HEK293 (cell line): ENCODE measurements at regions not wholly inside any gene's neighbourhood (a gene's known extent, or its start where the extent isn't known, plus 50 kb on each side); places are given as distances from the start of the nearest gene placed in this dataset.

Experiments
- CTCF ChIA-PET: fragments of 350-600 bp; formaldehyde crosslinking; extraction: SDS; loops from one replicate; lab custom pipeline; 2021; ENCODE audit warnings: antibody characterized with exemption; lab: Yijun Ruan, JAX
- POLR2A ChIA-PET: fragments of 300-600 bp; formaldehyde crosslinking; extraction: SDS; loops from one replicate; lab custom pipeline; 2020; ENCODE audit warnings: antibody characterized with exemption, inconsistent platforms; lab: Yijun Ruan, JAX
- H3K27ac ChIP-seq: fragments of 200-500 bp; sonication (Bioruptor generic); 2 replicates; pipeline ENCODE4 v1.5.1; 2014; ENCODE audit warnings: low read depth, low read length, control low read depth, inconsistent platforms; ENCODE audit errors: extremely low read depth
- H3K36me3 ChIP-seq, 2 experiments: fragments of 200-500 bp in 1 of 2; sonication (Bioruptor generic) in 1 of 2; 1 replicate in 1 of 2; 2 replicates in 1 of 2; pipeline ENCODE4 v1.5.1; 2014 to 2017; ENCODE audit warnings: inconsistent platforms in 2 of 2, low read length in 2 of 2; ENCODE audit not compliant: control insufficient read depth in 2 of 2, insufficient read depth in 1 of 2
- H3K4me1 ChIP-seq: fragments of 200-500 bp; sonication (Bioruptor generic); 2 replicates; pipeline ENCODE4 v1.5.1; 2014; ENCODE audit warnings: mild to moderate bottlenecking, low read length, inconsistent platforms; ENCODE audit not compliant: control insufficient read depth, insufficient read depth
- H3K4me3 ChIP-seq: 2 replicates; pipeline ENCODE4 v1.5.1; 2011; ENCODE audit warnings: low read depth, mild to moderate bottlenecking, control low read depth, low read length, moderate library complexity
- H3K9me3 ChIP-seq: fragments of 200-500 bp; sonication (Bioruptor generic); 2 replicates; pipeline ENCODE4 v1.5.1; 2014; ENCODE audit warnings: low read depth, low read length, inconsistent platforms; ENCODE audit not compliant: control insufficient read depth, insufficient read depth
- BCL11A ChIP-seq: fragments of 450-650 bp; formaldehyde crosslinking; IDR thresholded peaks from 2 replicates; pipeline ENCODE4 v1.5.1; 2016; ENCODE audit warnings: low read depth, missing biosample characterization, missing genetic modification characterization
- GLIS1 ChIP-seq: fragments of 450-650 bp; formaldehyde crosslinking; IDR thresholded peaks from 2 replicates; pipeline ENCODE4 v1.5.1; 2016; ENCODE audit warnings: missing biosample characterization, missing genetic modification characterization
- HIC1 ChIP-seq: fragments of 450-650 bp; formaldehyde crosslinking; IDR thresholded peaks from 2 replicates; pipeline ENCODE4 v1.5.1; 2016; ENCODE audit warnings: missing biosample characterization, missing genetic modification characterization
- ZBTB1 ChIP-seq: fragments of 450-650 bp; formaldehyde crosslinking; IDR thresholded peaks from 2 replicates; pipeline ENCODE4 v1.5.1; 2016; ENCODE audit warnings: missing biosample characterization, missing genetic modification characterization
- ZBTB11 ChIP-seq: fragments of 450-650 bp; formaldehyde crosslinking; conservative IDR thresholded peaks from 2 replicates; pipeline ENCODE4 v1.5.1; 2016; ENCODE audit warnings: low read depth, missing biosample characterization, missing genetic modification characterization
- ZBTB8A ChIP-seq: fragments of 450-650 bp; formaldehyde crosslinking; IDR thresholded peaks from 2 replicates; pipeline ENCODE4 v1.5.1; 2016; ENCODE audit warnings: missing biosample characterization, missing genetic modification characterization
- ZNF114 ChIP-seq: fragments of 450-650 bp; formaldehyde crosslinking; IDR thresholded peaks from 2 replicates; pipeline ENCODE4 v1.5.0; 2017; ENCODE audit warnings: missing biosample characterization, missing genetic modification characterization
- ZNF146 ChIP-seq: fragments of 450-650 bp; formaldehyde crosslinking; IDR thresholded peaks from 2 replicates; pipeline ENCODE4 v1.5.1; 2016; ENCODE audit warnings: missing biosample characterization, missing genetic modification characterization
- ZNF169 ChIP-seq: fragments of 450-650 bp; formaldehyde crosslinking; IDR thresholded peaks from 2 replicates; pipeline ENCODE4 v1.5.1; 2016; ENCODE audit warnings: missing biosample characterization, missing genetic modification characterization
- ZNF18 ChIP-seq: fragments of 450-650 bp; formaldehyde crosslinking; IDR thresholded peaks from 2 replicates; pipeline ENCODE4 v1.5.1; 2016; ENCODE audit warnings: missing biosample characterization, missing genetic modification characterization
- ZNF426 ChIP-seq: fragments of 450-650 bp; formaldehyde crosslinking; IDR thresholded peaks from 2 replicates; pipeline ENCODE4 v1.5.1; 2017; ENCODE audit warnings: missing biosample characterization, missing genetic modification characterization, mild to moderate bottlenecking, inconsistent platforms, moderate library complexity
- ZNF510 ChIP-seq: fragments of 450-650 bp; formaldehyde crosslinking; IDR thresholded peaks from 2 replicates; pipeline ENCODE4 v1.5.1; 2018; ENCODE audit warnings: mild to moderate bottlenecking, missing genetic modification characterization, missing biosample characterization; ENCODE audit not compliant: insufficient replicate concordance
- ZNF548 ChIP-seq: fragments of 450-650 bp; formaldehyde crosslinking; IDR thresholded peaks from 2 replicates; pipeline ENCODE4 v1.5.1; 2016; ENCODE audit warnings: missing biosample characterization, missing genetic modification characterization
- ZNF558 ChIP-seq: fragments of 450-650 bp; formaldehyde crosslinking; IDR thresholded peaks from 2 replicates; pipeline ENCODE4 v1.5.1; 2016; ENCODE audit warnings: missing biosample characterization, missing genetic modification characterization
- ZNF600 ChIP-seq: fragments of 450-650 bp; formaldehyde crosslinking; IDR thresholded peaks from 2 replicates; pipeline ENCODE4 v1.5.1; 2016; ENCODE audit warnings: missing biosample characterization, missing genetic modification characterization
- ZNF660 ChIP-seq: fragments of 450-650 bp; IDR thresholded peaks from 2 replicates; pipeline ENCODE4 v1.5.1; 2018; ENCODE audit warnings: missing biosample characterization, mild to moderate bottlenecking, missing genetic modification characterization
- ZNF707 ChIP-seq: fragments of 450-650 bp; formaldehyde crosslinking; IDR thresholded peaks from 2 replicates; pipeline ENCODE4 v1.5.1; 2016; ENCODE audit warnings: missing biosample characterization, missing genetic modification characterization
- ZNF785 ChIP-seq: fragments of 450-650 bp; formaldehyde crosslinking; IDR thresholded peaks from 2 replicates; pipeline ENCODE4 v1.5.1; 2016; ENCODE audit warnings: missing biosample characterization, missing genetic modification characterization
- ZNF837 ChIP-seq: fragments of 450-650 bp; formaldehyde crosslinking; IDR thresholded peaks from 2 replicates; pipeline ENCODE4 v1.5.1; 2016; ENCODE audit warnings: missing biosample characterization, missing genetic modification characterization
- TF ChIP-seq, protein P1 (sequence below): fragments of 450-650 bp; formaldehyde crosslinking; IDR thresholded peaks from 2 replicates; pipeline ENCODE4 v1.5.1; 2017; ENCODE audit warnings: missing biosample characterization, missing genetic modification characterization
- TF ChIP-seq, protein P2 (sequence below): fragments of 450-650 bp; formaldehyde crosslinking; IDR thresholded peaks from 2 replicates; pipeline ENCODE4 v1.5.1; 2016; ENCODE audit warnings: missing biosample characterization, missing genetic modification characterization, borderline replicate concordance
- TF ChIP-seq, protein P3 (sequence below): fragments of 450-650 bp; formaldehyde crosslinking; IDR thresholded peaks from 2 replicates; pipeline ENCODE4 v1.5.1; 2017; ENCODE audit warnings: missing biosample characterization, missing genetic modification characterization
- TF ChIP-seq, protein P4 (sequence below): fragments of 450-650 bp; formaldehyde crosslinking; IDR thresholded peaks from 2 replicates; pipeline ENCODE4 v1.5.1; 2016; ENCODE audit warnings: missing biosample characterization, missing genetic modification characterization

DNA sequence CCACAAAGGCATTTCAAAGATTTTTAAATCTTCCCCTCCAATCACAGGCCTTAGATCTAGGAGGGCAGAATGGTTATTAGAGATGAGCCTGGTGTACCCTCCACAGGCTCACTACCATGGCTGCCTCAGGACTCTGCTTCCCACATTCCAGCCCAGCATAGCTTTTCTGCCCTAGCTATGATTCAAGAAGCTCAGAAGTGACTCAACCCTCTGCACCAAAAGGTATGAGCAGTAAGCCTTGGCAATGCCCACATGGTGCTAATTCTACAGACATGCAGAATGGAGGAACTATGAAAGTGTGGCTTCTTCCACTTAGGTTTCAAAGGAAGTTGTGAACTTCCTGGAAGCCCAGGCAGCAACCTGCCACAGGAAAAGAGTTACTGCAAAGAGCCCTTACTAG is 786.2 kb downstream of the SLITRK6 start:
- Histone ChIP-seq H3K4me3 (no peak overlapping the region), H3K9me3 (no peaks in the 10 kb centered on the region), H3K4me1 (no peaks in the 10 kb centered on the region), H3K27ac (no peak overlapping the region), H3K36me3 (no peaks in the 10 kb centered on the region)
- TF ChIP-seq ZNF510 (tag by site-specific recombination) (no peak), ZNF18 (tag by site-specific recombination) (no peak), ZNF837 (no peak), GLIS1 (no peak), HIC1 (tag by site-specific recombination) (no peak), ZBTB8A (tag by site-specific recombination) (no peak), ZNF600 (no peak), ZNF785 (tag by site-specific recombination) (no peak), ZNF146 (no peak), ZNF169 (tag by site-specific recombination) (no peak), ZNF548 (no peak), ZNF707 (tag by site-specific recombination) (no peak)
- TF ChIP-seq, protein P1, sequence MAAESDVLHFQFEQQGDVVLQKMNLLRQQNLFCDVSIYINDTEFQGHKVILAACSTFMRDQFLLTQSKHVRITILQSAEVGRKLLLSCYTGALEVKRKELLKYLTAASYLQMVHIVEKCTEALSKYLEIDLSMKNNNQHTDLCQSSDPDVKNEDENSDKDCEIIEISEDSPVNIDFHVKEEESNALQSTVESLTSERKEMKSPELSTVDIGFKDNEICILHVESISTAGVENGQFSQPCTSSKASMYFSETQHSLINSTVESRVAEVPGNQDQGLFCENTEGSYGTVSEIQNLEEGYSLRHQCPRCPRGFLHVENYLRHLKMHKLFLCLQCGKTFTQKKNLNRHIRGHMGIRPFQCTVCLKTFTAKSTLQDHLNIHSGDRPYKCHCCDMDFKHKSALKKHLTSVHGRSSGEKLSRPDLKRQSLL = no peak
- TF ChIP-seq, protein P2, sequence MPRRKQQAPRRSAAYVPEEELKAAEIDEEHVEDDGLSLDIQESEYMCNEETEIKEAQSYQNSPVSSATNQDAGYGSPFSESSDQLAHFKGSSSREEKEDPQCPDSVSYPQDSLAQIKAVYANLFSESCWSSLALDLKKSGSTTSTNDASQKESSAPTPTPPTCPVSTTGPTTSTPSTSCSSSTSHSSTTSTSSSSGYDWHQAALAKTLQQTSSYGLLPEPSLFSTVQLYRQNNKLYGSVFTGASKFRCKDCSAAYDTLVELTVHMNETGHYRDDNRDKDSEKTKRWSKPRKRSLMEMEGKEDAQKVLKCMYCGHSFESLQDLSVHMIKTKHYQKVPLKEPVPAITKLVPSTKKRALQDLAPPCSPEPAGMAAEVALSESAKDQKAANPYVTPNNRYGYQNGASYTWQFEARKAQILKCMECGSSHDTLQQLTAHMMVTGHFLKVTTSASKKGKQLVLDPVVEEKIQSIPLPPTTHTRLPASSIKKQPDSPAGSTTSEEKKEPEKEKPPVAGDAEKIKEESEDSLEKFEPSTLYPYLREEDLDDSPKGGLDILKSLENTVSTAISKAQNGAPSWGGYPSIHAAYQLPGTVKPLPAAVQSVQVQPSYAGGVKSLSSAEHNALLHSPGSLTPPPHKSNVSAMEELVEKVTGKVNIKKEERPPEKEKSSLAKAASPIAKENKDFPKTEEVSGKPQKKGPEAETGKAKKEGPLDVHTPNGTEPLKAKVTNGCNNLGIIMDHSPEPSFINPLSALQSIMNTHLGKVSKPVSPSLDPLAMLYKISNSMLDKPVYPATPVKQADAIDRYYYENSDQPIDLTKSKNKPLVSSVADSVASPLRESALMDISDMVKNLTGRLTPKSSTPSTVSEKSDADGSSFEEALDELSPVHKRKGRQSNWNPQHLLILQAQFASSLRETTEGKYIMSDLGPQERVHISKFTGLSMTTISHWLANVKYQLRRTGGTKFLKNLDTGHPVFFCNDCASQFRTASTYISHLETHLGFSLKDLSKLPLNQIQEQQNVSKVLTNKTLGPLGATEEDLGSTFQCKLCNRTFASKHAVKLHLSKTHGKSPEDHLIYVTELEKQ = no peak
- TF ChIP-seq, protein P3, sequence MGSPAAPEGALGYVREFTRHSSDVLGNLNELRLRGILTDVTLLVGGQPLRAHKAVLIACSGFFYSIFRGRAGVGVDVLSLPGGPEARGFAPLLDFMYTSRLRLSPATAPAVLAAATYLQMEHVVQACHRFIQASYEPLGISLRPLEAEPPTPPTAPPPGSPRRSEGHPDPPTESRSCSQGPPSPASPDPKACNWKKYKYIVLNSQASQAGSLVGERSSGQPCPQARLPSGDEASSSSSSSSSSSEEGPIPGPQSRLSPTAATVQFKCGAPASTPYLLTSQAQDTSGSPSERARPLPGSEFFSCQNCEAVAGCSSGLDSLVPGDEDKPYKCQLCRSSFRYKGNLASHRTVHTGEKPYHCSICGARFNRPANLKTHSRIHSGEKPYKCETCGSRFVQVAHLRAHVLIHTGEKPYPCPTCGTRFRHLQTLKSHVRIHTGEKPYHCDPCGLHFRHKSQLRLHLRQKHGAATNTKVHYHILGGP = no peak
- POLR2A ChIA-PET = no interaction called here
- CTCF ChIA-PET = interaction anchor here (0.6 kb wide), 1 partner anchor 812 kb away, joined by 4 read pairs; no protein-coding TSS in a partner anchor

DNA sequence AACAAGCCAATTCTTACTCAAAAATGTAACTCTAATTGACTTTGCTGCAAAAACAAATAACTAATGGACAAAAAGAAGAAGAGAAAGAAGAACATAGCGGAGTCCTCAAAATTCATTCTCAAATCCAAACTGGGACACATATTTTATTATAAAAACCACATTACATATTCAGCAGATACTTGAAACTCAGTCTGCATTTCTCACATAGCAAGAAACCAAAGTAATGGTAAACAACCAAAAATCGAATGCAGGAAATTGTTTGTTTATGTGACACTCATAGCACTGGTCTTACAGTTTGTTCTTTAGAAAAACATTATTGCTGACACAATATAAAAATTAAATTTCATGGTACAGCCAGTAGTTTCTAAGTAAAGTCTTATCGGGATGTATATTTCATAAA is 789.8 kb downstream of the SLITRK6 start:
- POLR2A ChIA-PET = no interaction called here
- TF ChIP-seq ZBTB1 (tag by site-specific recombination) = no peak
- TF ChIP-seq ZNF426 (tag by site-specific recombination) = no peak
- TF ChIP-seq ZNF558 (tag by site-specific recombination) = no peak
- TF ChIP-seq, protein P4, sequence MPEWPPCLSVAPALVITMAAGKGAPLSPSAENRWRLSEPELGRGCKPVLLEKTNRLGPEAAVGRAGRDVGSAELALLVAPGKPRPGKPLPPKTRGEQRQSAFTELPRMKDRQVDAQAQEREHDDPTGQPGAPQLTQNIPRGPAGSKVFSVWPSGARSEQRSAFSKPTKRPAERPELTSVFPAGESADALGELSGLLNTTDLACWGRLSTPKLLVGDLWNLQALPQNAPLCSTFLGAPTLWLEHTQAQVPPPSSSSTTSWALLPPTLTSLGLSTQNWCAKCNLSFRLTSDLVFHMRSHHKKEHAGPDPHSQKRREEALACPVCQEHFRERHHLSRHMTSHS (tag by site-specific recombination) = no peak
- no peak for TF ChIP-seq BCL11A
- no peak for TF ChIP-seq ZNF785 (tag by site-specific recombination)
- TF ChIP-seq ZNF169 (tag by site-specific recombination) = no peak
- no peak for TF ChIP-seq ZNF660 (tag by site-specific recombination)
- no peak for TF ChIP-seq ZNF114 (tag by site-specific recombination)
- TF ChIP-seq ZBTB11 (tag by site-specific recombination) = no peak

More for the DNA sequence above, 789.8 kb downstream of the SLITRK6 start:
- Histone ChIP-seq H3K9me3 (no peaks in the 10 kb centered on the region), H3K4me3 (no peak overlapping the region), H3K27ac (no peak overlapping the region), H3K36me3 (no peaks in the 10 kb centered on the region), H3K4me1 (no peaks in the 10 kb centered on the region)
- CTCF ChIA-PET = no interaction called here
